H9 (cell line): ENCODE measurements at regions not wholly inside any gene's neighbourhood (a gene's known extent, or its start where the extent isn't known, plus 50 kb on each side); places are given as distances from the start of the nearest gene placed in this dataset.

ENCODE experiments used
- DNase-seq: peaks from one replicate; pipeline ENCODE4 v3.0.0-alpha.2; 2017
- H2AFZ ChIP-seq: one replicate; pipeline ENCODE4 v1.6.1; 2013; ENCODE audit warnings: mild to moderate bottlenecking, low read length, control low read depth, moderate library complexity
- H2AK5ac ChIP-seq: 2 replicates; pipeline ENCODE4 v1.6.1; 2013; ENCODE audit warnings: low read length, control low read depth, mixed read lengths; ENCODE audit not compliant: insufficient read length
- H2BK120ac ChIP-seq: one replicate; pipeline ENCODE4 v1.6.1; 2013; ENCODE audit warnings: low read depth, mild to moderate bottlenecking, low read length, control low read depth, inconsistent platforms; ENCODE audit not compliant: poor library complexity, severe bottlenecking
- H2BK12ac ChIP-seq: 2 replicates; pipeline ENCODE4 v1.6.1; 2013; ENCODE audit warnings: low read length, control low read depth, mixed read lengths, low read depth; ENCODE audit not compliant: insufficient read length
- H2BK15ac ChIP-seq: 2 replicates; pipeline ENCODE4 v1.6.1; 2013; ENCODE audit warnings: low read depth, low read length, control low read depth
- H2BK20ac ChIP-seq: one replicate; pipeline ENCODE4 v1.6.1; 2013; ENCODE audit warnings: low read depth, mild to moderate bottlenecking, low read length, control low read depth, inconsistent platforms; ENCODE audit not compliant: poor library complexity, severe bottlenecking
- H2BK5ac ChIP-seq: 2 replicates; pipeline ENCODE4 v1.6.1; 2013; ENCODE audit warnings: low read length, control low read depth, mixed read lengths; ENCODE audit not compliant: insufficient read length
- H3K14ac ChIP-seq: 2 replicates; pipeline ENCODE4 v1.6.1; 2013; ENCODE audit warnings: low read length, control low read depth; ENCODE audit not compliant: insufficient read depth
- H3K18ac ChIP-seq: 2 replicates; pipeline ENCODE4 v1.6.1; 2013; ENCODE audit warnings: low read depth, mild to moderate bottlenecking, mixed read lengths, low read length, control low read depth; ENCODE audit not compliant: insufficient read length
- H3K23ac ChIP-seq: 2 replicates; pipeline ENCODE4 v1.6.1; 2013; ENCODE audit warnings: low read length, control low read depth, mixed read lengths, low read depth; ENCODE audit not compliant: insufficient read length
- H3K23me2 ChIP-seq: 2 replicates; pipeline ENCODE4 v1.6.1; 2013; ENCODE audit warnings: low read depth, mild to moderate bottlenecking, mixed read lengths, low read length, control low read depth; ENCODE audit not compliant: insufficient read length, poor library complexity, severe bottlenecking
- H3K27ac ChIP-seq: 2 replicates; pipeline ENCODE4 v1.5.1; 2013; ENCODE audit warnings: low read length, control low read depth, mixed read lengths, low read depth; ENCODE audit not compliant: insufficient read length
- H3K27me3 ChIP-seq: 2 replicates; pipeline ENCODE4 v1.6.1; 2013; ENCODE audit warnings: low read length, control low read depth, inconsistent platforms; ENCODE audit not compliant: insufficient read depth
- H3K4ac ChIP-seq: 2 replicates; pipeline ENCODE4 v1.6.1; 2013; ENCODE audit warnings: low read depth, mild to moderate bottlenecking, control low read depth, inconsistent platforms, low read length, moderate library complexity
- H3K4me1 ChIP-seq: 2 replicates; pipeline ENCODE4 v1.6.1; 2013; ENCODE audit warnings: low read length, control low read depth, inconsistent platforms; ENCODE audit not compliant: insufficient read depth
- H3K4me2 ChIP-seq: 2 replicates; pipeline ENCODE4 v1.6.1; 2013; ENCODE audit warnings: low read length, control low read depth, mixed read lengths; ENCODE audit not compliant: insufficient read length, insufficient read depth
- H3K56ac ChIP-seq: 2 replicates; pipeline ENCODE4 v1.6.1; 2013; ENCODE audit warnings: low read depth, mild to moderate bottlenecking, mixed read lengths, low read length, control low read depth; ENCODE audit not compliant: insufficient read length
- H3K79me1 ChIP-seq: 2 replicates; pipeline ENCODE4 v1.6.1; 2013; ENCODE audit warnings: low read depth, mild to moderate bottlenecking, moderate library complexity, low read length, control low read depth, inconsistent platforms; ENCODE audit not compliant: insufficient read depth, poor library complexity, severe bottlenecking
- H3K79me2 ChIP-seq: 2 replicates; pipeline ENCODE4 v1.6.1; 2013; ENCODE audit warnings: low read length, control low read depth, inconsistent platforms; ENCODE audit not compliant: insufficient read depth
- H3K9ac ChIP-seq: 2 replicates; pipeline ENCODE4 v1.6.1; 2013; ENCODE audit warnings: low read length, control low read depth, mixed read lengths; ENCODE audit not compliant: insufficient read length; ENCODE audit errors: extremely low read depth
- H3K9me3 ChIP-seq: one replicate; pipeline ENCODE4 v1.6.1; 2013; ENCODE audit warnings: low read depth, low read length, inconsistent platforms; ENCODE audit not compliant: control insufficient read depth
- H3T11ph ChIP-seq: one replicate; pipeline ENCODE4 v1.6.1; 2013; ENCODE audit warnings: mild to moderate bottlenecking, low read length, control low read depth, inconsistent platforms
- H4K20me1 ChIP-seq: one replicate; pipeline ENCODE4 v1.6.1; 2013; ENCODE audit not compliant: control insufficient read depth, insufficient read length, insufficient read depth
- H4K5ac ChIP-seq: 2 replicates; pipeline ENCODE4 v1.6.1; 2013; ENCODE audit warnings: low read depth, mild to moderate bottlenecking, mixed read lengths, low read length, control low read depth; ENCODE audit not compliant: insufficient read length
- H4K8ac ChIP-seq: replicated peaks from 2 replicates; pipeline ENCODE4 v1.6.1; 2013; ENCODE audit warnings: low read length, control low read depth, mixed read lengths, low read depth; ENCODE audit not compliant: insufficient read length
- H4K91ac ChIP-seq: 2 replicates; pipeline ENCODE4 v1.6.1; 2013; ENCODE audit warnings: low read depth, mild to moderate bottlenecking, moderate library complexity, mixed read lengths, low read length, control low read depth; ENCODE audit not compliant: insufficient read length
- H3K27ac Mint-ChIP-seq, 3 experiments: 2 replicates in 2 of 3; 3 replicates in 1 of 3; pipeline ENCODE4 v1.8.0; 2020 to 2021; ENCODE audit warnings: mixed read lengths in 3 of 3, mild to moderate bottlenecking in 1 of 3, moderate library complexity in 1 of 3
- H3K27me3 Mint-ChIP-seq: 2 replicates; pipeline ENCODE4 v1.8.0; 2021; ENCODE audit warnings: low read depth, mild to moderate bottlenecking, moderate library complexity, mixed read lengths
- H3K36me3 Mint-ChIP-seq, 3 experiments: 2 replicates in 2 of 3; 3 replicates in 1 of 3; pipeline ENCODE4 v1.8.0; 2020 to 2021; ENCODE audit warnings: low read depth in 3 of 3, mixed read lengths in 3 of 3; ENCODE audit not compliant: insufficient read depth in 1 of 3
- H3K4me1 Mint-ChIP-seq, 2 experiments: 2 replicates each; pipeline ENCODE4 v1.8.0; 2020; ENCODE audit warnings: mixed read lengths in 2 of 2
- H3K4me3 Mint-ChIP-seq, 2 experiments: 2 replicates in 1 of 2; 3 replicates in 1 of 2; pipeline ENCODE4 v1.8.0; 2020 to 2021; ENCODE audit warnings: mild to moderate bottlenecking in 2 of 2, mixed read lengths in 2 of 2, moderate library complexity in 1 of 2
- H3K9me3 Mint-ChIP-seq, 2 experiments: 2 replicates in 1 of 2; 3 replicates in 1 of 2; pipeline ENCODE4 v1.8.0; 2020; ENCODE audit warnings: mild to moderate bottlenecking in 2 of 2, mixed read lengths in 2 of 2, moderate library complexity in 1 of 2
- CTCF ChIP-seq: fragments of 200-600 bp; sonication (generic); conservative IDR thresholded peaks from 3 replicates; pipeline ENCODE4 v1.8.0; 2021; ENCODE audit warnings: antibody characterized with exemption, mild to moderate bottlenecking
- WGBS: extraction: QIAGEN DNeasy Blood & Tissue Kit; methylation state at CpG from one replicate; pipeline ENCODE4 v1.1.7; 2013; ENCODE audit warnings: missing lambda C conversion rate, low lambda C conversion rate, mixed read lengths; ENCODE audit not compliant: insufficient read length; ENCODE audit errors: extremely low coverage; 5-methylcytosine and 5-hydroxymethylcytosine counted together

- Histone ChIP-seq H3T11ph (no peak overlapping the region), H2AK5ac (no peak overlapping the region), H4K20me1 (no peaks in the 10 kb centered on the region), H3K4ac (no peak overlapping the region), H2AFZ (no peak overlapping the region), H2BK15ac (no peak overlapping the region), H3K27ac (no peak overlapping the region), H3K4me1 (no peaks in the 10 kb centered on the region; the same call in 1 of the 2 replicates), H3K56ac (no peak overlapping the region), H3K27me3 (no peaks in the 10 kb centered on the region), H2BK12ac (no peak overlapping the region), H2BK120ac (no peak overlapping the region), H2BK5ac (no peak overlapping the region), H3K4me2 (no peak overlapping the region), H3K23me2 (no peaks in the 10 kb centered on the region), H2BK20ac (no peak overlapping the region), H3K79me1 (no peaks in the 10 kb centered on the region), H3K23ac (no peak overlapping the region), H3K79me2 (no peaks in the 10 kb centered on the region), H3K9ac (no peak overlapping the region), H4K8ac (no peak overlapping the region), H3K9me3 (no peaks in the 10 kb centered on the region), H3K18ac (no peak overlapping the region), H4K91ac (no peak overlapping the region), H4K5ac (no peak overlapping the region), H3K14ac (no peak overlapping the region)
- Mint-ChIP-seq H3K4me1 (peaks cover 10 to 11% of the 10 kb centered on the region in 2 experiments), H3K9me3 (no peaks in the 10 kb centered on the region), H3K27ac (no peak overlapping the region; a peak in 1 of 7 replicates), H3K4me3 (no peak overlapping the region), H3K36me3 (peaks cover 0 to 1% (median 0%) of the 10 kb centered on the region in 3 experiments; a peak in 2 of 7 replicates), H3K27me3 (no peaks in the 10 kb centered on the region)
- WGBS = no CpG with 5 or more reads among the region's 4 CpGs
- DNase-seq = no peak
- no peak for TF ChIP-seq CTCF
Measured at GRCh38 chr12:46445093-46445492, 72.5 kb upstream of the SLC38A2 start.
